ENCODE measurements at regions not wholly inside any gene's neighbourhood (a gene's known extent, or its start where the extent isn't known, plus 50 kb on each side); places are given as distances from the start of the nearest gene placed in this dataset.

DNA sequence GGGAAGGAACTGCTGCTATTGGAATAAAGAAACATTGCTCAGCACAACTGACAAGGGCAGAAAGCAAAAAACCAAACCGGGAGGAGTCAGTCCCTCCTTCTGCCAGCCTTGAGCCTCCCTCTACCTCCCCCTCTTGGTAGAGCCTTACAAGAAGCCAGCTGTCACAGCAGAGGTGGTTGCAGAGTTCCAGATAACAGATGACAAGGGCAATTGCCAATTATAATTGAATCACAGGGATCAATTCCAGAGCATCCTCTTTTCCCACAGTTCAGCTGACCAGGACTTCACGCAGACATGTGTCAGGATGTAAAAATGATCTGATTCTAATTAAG is 548.2 kb upstream of the LRRTM1 start:
- DNase-seq, result no peak

DNA sequence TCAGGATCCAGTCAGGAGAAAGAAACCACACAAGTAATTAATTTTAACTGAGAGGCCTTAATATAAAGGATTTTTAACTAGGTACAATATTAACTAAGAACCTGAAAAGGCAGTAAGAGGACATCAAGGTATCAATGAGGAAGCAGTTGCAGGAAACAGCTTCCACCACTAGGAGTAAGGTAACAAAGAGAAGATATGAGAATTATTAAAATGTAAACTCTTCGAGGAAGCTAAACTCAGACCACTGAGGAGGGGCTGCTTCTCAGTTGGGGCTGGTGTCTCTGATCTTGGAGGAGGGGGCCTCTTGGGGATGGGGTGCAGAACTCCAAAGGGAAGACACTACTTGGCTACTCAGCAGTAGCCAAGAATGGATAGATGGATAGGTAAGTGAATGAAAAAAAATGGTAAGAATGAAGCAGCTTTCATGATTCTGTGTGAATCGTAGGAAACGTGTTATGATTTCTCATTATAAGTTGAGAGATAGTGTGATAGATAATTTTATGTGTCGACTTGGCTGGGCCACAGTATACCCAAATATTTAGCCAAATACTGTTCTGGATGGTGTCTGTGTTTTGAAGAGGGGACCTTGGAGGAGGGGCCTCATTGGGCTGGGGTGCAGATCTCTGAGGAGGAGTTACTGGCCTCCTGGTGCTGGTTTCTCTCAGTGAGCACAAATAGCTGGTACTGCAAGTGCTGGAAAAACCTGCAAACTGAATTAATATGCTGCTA is 547.7 kb upstream of the LRRTM1 start:
- no peak for DNase-seq

DNA sequence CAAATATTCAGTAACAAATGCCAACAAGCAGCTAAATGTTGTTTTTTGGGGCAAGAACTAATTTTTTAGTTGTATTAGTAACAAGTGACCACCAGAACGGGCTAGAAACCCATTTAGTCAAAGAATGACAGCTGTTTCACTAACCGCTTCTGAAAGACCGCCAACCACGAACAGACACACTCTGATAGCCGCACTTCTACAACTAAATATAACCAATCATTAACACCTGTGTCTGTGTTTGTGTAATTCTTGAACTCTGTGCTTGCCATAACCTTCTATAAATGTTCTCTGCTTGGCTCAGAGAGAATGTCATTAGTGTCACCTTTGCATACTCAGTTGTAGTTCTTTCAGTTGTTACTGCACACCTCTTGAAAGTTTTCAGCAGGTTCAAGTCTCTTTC is 526.3 kb upstream of the LRRTM1 start:
- DNase-seq, result no peak

DNA sequence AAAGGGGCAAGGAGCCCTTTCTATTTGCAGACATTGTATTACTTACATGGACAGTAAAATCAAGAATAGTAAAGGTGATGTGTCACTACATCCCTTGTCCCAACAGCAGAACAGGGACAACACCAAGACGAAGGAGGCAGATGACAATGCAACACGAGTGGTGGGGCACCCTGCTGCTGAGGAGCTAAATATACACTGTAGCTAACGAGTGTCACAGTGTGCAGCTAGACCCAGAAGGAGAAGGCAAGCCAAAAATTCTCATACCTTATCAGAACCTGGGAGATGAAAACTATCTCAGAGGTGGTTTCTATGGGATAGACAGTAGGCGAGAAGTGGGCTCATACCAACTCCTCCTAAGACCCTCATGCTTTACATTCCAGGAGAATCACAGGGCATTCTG is 518.4 kb upstream of the LRRTM1 start:
- DNase-seq, result no peak

GRCh38 chr2:80815259-80815658 is 510.7 kb upstream of the LRRTM1 start:
- DNase-seq, result no peak

GRCh38 chr2:80786584-80786983 is 482.0 kb upstream of the LRRTM1 start:
- DNase-seq, result no peak

- no peak for DNase-seq
Measured at GRCh38 chr2:80778704-80779103, 474.2 kb upstream of the LRRTM1 start.

GRCh38 chr2:80748592-80748991 is 444.0 kb upstream of the LRRTM1 start:
- no peak for DNase-seq

DNA sequence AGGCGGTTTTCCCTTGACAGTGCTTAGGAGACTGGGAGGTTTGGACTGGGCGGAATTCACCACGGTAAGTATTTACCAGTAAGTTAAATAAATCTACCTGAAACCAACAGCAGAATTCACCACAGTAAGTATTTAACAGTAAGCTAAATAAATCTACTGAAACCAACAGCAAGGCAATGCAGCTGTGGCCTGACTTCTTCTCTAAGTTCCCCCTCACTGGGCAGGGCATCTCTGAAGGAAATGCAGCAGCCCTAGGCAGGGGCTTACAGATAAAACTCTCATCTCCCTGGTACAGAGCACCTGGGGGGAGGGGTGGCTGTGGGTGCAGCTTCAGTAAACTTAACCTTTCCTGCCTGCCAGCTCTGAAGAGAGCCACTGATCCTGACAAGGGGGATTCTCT is 432.5 kb upstream of the LRRTM1 start:
- no peak for DNase-seq

DNA sequence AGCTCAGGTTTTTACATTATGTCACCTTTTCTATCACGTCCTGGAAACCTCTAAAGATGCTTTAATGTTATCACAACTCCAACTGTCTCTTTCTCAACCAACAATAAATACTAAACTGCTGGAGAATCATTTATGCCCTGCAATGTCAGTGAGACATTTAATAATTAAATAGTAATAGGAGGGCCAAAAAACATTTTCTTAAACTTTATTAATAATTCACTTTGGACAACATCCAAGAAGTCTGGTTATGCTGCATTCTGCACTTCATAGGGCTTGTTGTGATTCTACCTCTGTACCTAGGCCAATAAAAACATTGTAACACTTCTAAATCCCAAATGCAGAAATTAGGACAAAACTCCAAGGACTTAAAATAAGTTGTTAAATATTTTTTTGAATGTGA is 420.4 kb upstream of the LRRTM1 start:
- DNase-seq, result no peak

DNA sequence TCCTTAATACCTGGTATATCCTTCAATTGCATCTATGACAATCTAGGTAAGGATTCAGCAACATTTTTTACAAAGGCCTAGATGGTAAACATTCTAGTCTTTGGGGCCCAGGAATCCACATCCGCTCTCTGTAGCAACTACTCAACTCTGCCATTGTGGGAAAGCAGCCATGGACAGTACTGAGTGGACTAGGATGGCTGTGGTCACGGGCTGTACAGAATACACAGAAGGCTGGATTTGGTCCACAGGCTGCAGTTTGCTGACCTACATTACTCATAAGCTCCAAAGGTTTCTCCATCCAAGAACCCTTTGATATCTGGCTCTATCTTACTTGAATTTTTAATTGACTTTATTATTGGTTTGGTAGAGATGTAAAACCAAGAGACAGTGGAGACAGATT is 418.3 kb upstream of the LRRTM1 start:
- no peak for DNase-seq

- DNase-seq, result no peak
Measured at GRCh38 chr2:80719607-80720006, 415.1 kb upstream of the LRRTM1 start.

- no peak for DNase-seq
Measured at GRCh38 chr2:80715433-80715832, 410.9 kb upstream of the LRRTM1 start.

DNA sequence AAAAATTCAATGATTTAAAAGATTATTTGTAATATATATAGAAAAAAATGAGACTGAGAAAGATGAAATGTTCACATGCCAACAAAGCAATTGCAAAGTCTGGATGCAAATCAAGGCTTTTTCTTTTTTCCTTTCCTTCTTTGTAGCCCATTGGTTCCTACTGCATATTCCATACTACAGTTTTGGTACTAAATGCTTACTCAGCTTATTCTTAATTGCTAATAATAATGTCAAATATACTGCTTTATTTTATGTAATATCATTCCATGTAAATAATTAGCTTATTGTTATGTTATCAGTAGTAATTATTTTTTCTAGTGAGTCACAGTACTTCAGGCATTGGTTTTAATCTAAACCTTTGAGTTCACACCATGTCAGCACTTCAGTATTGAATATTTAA is 407.4 kb upstream of the LRRTM1 start:
- DNase-seq, result no peak

- DNase-seq, result no peak
Measured at GRCh38 chr2:80706951-80707350, 402.4 kb upstream of the LRRTM1 start.

- no peak for DNase-seq
Measured at GRCh38 chr2:80706541-80706940, 402.0 kb upstream of the LRRTM1 start.

DNA sequence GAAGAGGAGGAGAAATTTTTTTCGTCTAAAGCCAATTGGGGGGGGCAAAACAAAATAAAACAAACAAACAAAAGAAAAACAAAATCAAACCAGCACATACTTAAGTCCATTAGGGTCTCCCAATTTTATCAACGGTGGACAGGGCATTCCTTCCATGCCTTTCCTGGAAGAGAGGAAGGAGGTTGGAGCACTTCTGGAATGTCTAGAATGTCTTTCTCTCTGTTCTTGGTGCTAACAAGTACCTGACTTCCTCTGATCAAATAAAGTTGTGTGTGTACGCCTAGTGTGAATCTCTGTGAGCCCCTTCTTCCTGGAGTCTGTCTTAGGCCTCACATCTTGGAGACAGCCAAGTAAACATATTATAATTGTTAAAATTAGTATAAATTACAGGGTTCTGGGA is 399.0 kb upstream of the LRRTM1 start:
- no peak for DNase-seq

DNA sequence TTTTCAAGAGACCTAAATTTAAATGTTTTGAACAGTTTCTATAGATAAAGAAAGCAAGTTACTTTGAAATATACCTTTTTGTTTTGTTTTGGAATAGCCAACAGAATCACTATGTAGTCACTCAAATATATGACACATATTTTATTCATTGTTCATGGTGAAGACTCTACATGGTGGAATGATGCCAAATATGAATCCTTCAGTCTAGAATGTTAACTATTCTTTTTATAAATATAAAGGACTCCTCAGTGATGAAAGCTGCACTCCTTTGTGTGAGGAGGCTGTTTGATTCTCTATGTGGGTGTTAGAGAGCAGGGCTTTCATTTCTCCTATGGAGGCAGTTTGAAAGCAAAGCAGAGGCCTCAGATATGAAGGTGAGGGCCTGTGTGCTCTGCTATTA is 396.4 kb upstream of the LRRTM1 start:
- DNase-seq, result no peak
